ENCODE measurements at regions not wholly inside any gene's neighbourhood (a gene's known extent, or its start where the extent isn't known, plus 50 kb on each side); places are given as distances from the start of the nearest gene placed in this dataset.

DNA sequence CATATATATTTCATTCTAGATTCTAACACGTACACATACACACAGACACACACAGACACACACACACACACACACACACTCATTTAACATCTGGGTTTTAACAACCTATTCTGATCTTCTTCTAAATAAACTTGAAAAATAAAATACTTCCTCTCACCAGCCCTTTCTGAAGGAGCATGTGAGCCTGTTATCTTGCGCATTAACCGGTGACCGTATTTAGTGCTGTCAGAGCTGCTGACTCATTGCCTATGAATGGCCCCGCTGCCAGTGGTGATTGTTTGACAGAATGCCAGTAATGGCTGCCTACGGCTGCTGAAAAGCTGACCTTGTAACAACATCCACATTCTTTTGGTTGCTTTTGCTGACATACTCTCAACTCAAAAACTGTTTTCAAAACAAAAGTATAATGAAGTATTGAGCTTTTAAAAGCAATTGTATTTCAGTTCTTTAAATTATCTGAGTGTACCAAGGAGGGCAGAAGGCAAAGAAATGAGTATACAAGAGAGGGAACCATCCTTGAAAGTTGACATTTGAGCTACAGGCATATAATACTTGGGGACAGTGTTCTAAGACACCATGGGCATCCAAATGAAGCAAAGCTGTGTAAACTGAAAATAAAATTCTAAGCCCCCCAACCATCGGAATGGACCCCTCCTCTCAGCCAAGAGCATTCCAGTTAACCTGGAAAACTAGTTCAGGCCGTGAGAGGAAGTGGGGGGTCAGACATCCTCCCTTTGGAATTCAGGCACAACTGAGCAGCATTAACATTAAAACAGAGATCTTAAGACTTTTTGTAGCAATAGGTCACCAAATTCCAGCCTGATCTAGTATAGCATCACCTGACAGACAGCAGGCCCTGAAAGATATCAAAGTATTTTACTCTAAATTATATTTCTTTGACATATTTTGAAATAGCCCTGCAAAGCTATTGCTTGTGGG is 50.2 kb upstream of the DTNA start (continued):
- no peak for TF ChIP-seq CBX5 (IDR thresholded peaks at IDR 0.05; ENCODE audit: low read depth, low read length)
- TF ChIP-seq CHD2 (IDR thresholded peaks at IDR 0.05; ENCODE audit: low read length): no peak
- TF ChIP-seq NRF1 (IDR thresholded peaks at IDR 0.05; ENCODE audit: low read depth, low read length): no peak
- peak; percentile 75; the same call in 1 of the 2 replicates for TF ChIP-seq POLR2AphosphoS5 (IDR thresholded peaks at IDR 0.05; ENCODE audit: low read depth, low read length)
- no peak for TF ChIP-seq CBX8 (IDR thresholded peaks at IDR 0.05; ENCODE audit: borderline replicate concordance, low read depth, low read length)
- no peak for TF ChIP-seq POU5F1 (IDR thresholded peaks at IDR 0.05; ENCODE audit: low read depth, low read length)
- no peak for TF ChIP-seq ATF3 (IDR thresholded peaks at IDR 0.05; ENCODE audit: insufficient read depth, low read depth, low read length)
- peak; percentile 93 for TF ChIP-seq MAFK (IDR thresholded peaks at IDR 0.05; ENCODE audit: low read depth, low read length)
- peak; percentile 96 for TF ChIP-seq YY1 (IDR thresholded peaks at IDR 0.05; ENCODE audit: low read depth, low read length)
- no peak for TF ChIP-seq PHF8 (conservative IDR thresholded peaks at IDR 0.05; ENCODE audit: low read depth, low read length)
- TF ChIP-seq BCL11A (IDR thresholded peaks at IDR 0.05; ENCODE audit: low read depth in 2 of 2, low read length in 2 of 2): no peak
- TF ChIP-seq, protein P1, sequence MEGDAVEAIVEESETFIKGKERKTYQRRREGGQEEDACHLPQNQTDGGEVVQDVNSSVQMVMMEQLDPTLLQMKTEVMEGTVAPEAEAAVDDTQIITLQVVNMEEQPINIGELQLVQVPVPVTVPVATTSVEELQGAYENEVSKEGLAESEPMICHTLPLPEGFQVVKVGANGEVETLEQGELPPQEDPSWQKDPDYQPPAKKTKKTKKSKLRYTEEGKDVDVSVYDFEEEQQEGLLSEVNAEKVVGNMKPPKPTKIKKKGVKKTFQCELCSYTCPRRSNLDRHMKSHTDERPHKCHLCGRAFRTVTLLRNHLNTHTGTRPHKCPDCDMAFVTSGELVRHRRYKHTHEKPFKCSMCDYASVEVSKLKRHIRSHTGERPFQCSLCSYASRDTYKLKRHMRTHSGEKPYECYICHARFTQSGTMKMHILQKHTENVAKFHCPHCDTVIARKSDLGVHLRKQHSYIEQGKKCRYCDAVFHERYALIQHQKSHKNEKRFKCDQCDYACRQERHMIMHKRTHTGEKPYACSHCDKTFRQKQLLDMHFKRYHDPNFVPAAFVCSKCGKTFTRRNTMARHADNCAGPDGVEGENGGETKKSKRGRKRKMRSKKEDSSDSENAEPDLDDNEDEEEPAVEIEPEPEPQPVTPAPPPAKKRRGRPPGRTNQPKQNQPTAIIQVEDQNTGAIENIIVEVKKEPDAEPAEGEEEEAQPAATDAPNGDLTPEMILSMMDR (IDR thresholded peaks at IDR 0.05; ENCODE audit: control extremely low read depth in 1 of 3, insufficient read depth in 1 of 3, low read depth in 1 of 3, low read length in 3 of 3): no peak
- TF ChIP-seq ASH2L (IDR thresholded peaks at IDR 0.05; ENCODE audit: low read length): peak; percentile 89
- no peak for TF ChIP-seq EZH2 (IDR thresholded peaks at IDR 0.05; ENCODE audit: low read depth, low read length, severe bottlenecking)
- TF ChIP-seq SIN3A (conservative IDR thresholded peaks at IDR 0.05 in 1 of 2, IDR thresholded peaks at IDR 0.05 in 1 of 2; ENCODE audit: low read depth in 1 of 2, low read length in 2 of 2): peak; percentile 97
- no peak for TF ChIP-seq GABPA (IDR thresholded peaks at IDR 0.05; ENCODE audit: borderline replicate concordance, insufficient read depth, low read length)
- TF ChIP-seq RBBP5 (IDR thresholded peaks at IDR 0.05; ENCODE audit: borderline replicate concordance, low read depth, low read length): no peak
- TF ChIP-seq EP300 (IDR thresholded peaks at IDR 0.05; ENCODE audit: borderline replicate concordance in 1 of 2, low read depth in 2 of 2, low read length in 2 of 2): peak in 1 of 2 experiments; percentile 75; a peak in 1 of 3 replicates
- no peak for TF ChIP-seq SRF (IDR thresholded peaks at IDR 0.05; ENCODE audit: low read depth, low read length)
- TF ChIP-seq SP1 (IDR thresholded peaks at IDR 0.05; ENCODE audit: low read depth, low read length): peak; percentile 79
